OCI-LY1 (cell line): ENCODE measurements at regions not wholly inside any gene's neighbourhood (a gene's known extent, or its start where the extent isn't known, plus 50 kb on each side); places are given as distances from the start of the nearest gene placed in this dataset.

Experiments
- H2AFZ ChIP-seq: fragments of 200-600 bp; sonication (generic), shearing (Covaris generic); 2 replicates; pipeline ENCODE4 v1.6.0; 2014; ENCODE audit warnings: antibody characterized with exemption, mild to moderate bottlenecking, low read length
- H3F3A ChIP-seq: fragments of 200-600 bp; sonication (generic), shearing (Covaris generic); 2 replicates; pipeline ENCODE4 v1.6.0; 2014; ENCODE audit warnings: mild to moderate bottlenecking, antibody characterized with exemption, low read length, moderate library complexity; ENCODE audit not compliant: insufficient read depth
- H3K27ac ChIP-seq: fragments of 200-600 bp; sonication (generic); 2 replicates; pipeline ENCODE4 v1.5.1; 2014; ENCODE audit warnings: low read length, mixed run types, mild to moderate bottlenecking, low read depth; ENCODE audit not compliant: poor library complexity, severe bottlenecking
- H3K27me3 ChIP-seq: fragments of 200-600 bp; sonication (generic); 2 replicates; pipeline ENCODE4 v1.6.0; 2014; ENCODE audit warnings: antibody characterized with exemption, mild to moderate bottlenecking, low read length, moderate library complexity; ENCODE audit not compliant: insufficient read depth
- H3K36me3 ChIP-seq: fragments of 200-600 bp; sonication (generic); 2 replicates; pipeline ENCODE4 v1.6.1; 2014; ENCODE audit warnings: mild to moderate bottlenecking, antibody characterized with exemption, low read length, moderate library complexity, mixed read lengths; ENCODE audit not compliant: insufficient read depth
- H3K4me1 ChIP-seq: fragments of 200-600 bp; sonication (generic); 2 replicates; pipeline ENCODE4 v1.5.1; 2014; ENCODE audit warnings: mild to moderate bottlenecking, low read length, moderate library complexity; ENCODE audit not compliant: insufficient read depth, severe bottlenecking
- H3K4me2 ChIP-seq: fragments of 200-600 bp; sonication (generic), shearing (Covaris generic); 2 replicates; pipeline ENCODE4 v1.6.1; 2014; ENCODE audit warnings: low read length
- H3K4me3 ChIP-seq: fragments of 200-600 bp; sonication (generic); 2 replicates; pipeline ENCODE4 v1.5.1; 2014; ENCODE audit warnings: low read length, low read depth, mild to moderate bottlenecking, mixed read lengths; ENCODE audit not compliant: poor library complexity, severe bottlenecking
- H3K79me2 ChIP-seq: fragments of 200-600 bp; shearing (Covaris generic); 2 replicates; pipeline ENCODE4 v1.6.1; 2016; ENCODE audit warnings: mixed run types, low read length, mixed read lengths; ENCODE audit not compliant: insufficient read depth
- H3K9ac ChIP-seq: fragments of 200-600 bp; sonication (generic), shearing (Covaris generic); 2 replicates; pipeline ENCODE4 v1.6.1; 2014; ENCODE audit warnings: mild to moderate bottlenecking, low read length, mixed read lengths
- H3K9me2 ChIP-seq: fragments of 200-600 bp; sonication (generic), shearing (Covaris generic); 2 replicates; pipeline ENCODE4 v1.6.1; 2014; ENCODE audit warnings: low read depth, mild to moderate bottlenecking, low read length, mixed read lengths
- H3K9me3 ChIP-seq: fragments of 200-600 bp; shearing (Covaris generic); 2 replicates; pipeline ENCODE4 v1.6.1; 2014; ENCODE audit warnings: low read length, mixed read lengths
- H4K20me1 ChIP-seq: fragments of 200-600 bp; sonication (generic), shearing (Covaris generic); 2 replicates; pipeline ENCODE4 v1.6.0; 2016; ENCODE audit warnings: mild to moderate bottlenecking, low read length; ENCODE audit not compliant: insufficient read depth
- CTCF ChIP-seq: fragments of 200-600 bp; sonication (generic), shearing (Covaris generic); IDR thresholded peaks from 2 replicates; pipeline ENCODE4 v1.5.1; 2017; ENCODE audit warnings: mild to moderate bottlenecking, antibody characterized with exemption, low read length, moderate library complexity, mixed read lengths
- EZH2 ChIP-seq: fragments of 200-600 bp; sonication (generic), shearing (Covaris generic); IDR thresholded peaks from 2 replicates; pipeline ENCODE4 v1.8.0; 2017; ENCODE audit warnings: borderline replicate concordance, mixed run types, mild to moderate bottlenecking, antibody characterized with exemption, low read length, moderate library complexity, mixed read lengths

GRCh38 chr16:64864232-64864809 is 257.5 kb downstream of the CDH11 start:
- TF ChIP-seq EZH2 (no peak), CTCF (no peak)
- no peaks in the 10 kb centered on the region for H3K9me2 ChIP-seq
- H3F3A ChIP-seq = no peaks in the 10 kb centered on the region
- no peaks in the 10 kb centered on the region for H3K36me3 ChIP-seq
- no peaks in the 10 kb centered on the region for H3K9me3 ChIP-seq
- no peaks in the 10 kb centered on the region for H3K27me3 ChIP-seq
- no peak overlapping the region for H3K27ac ChIP-seq
- H3K79me2 ChIP-seq = no peaks in the 10 kb centered on the region
- H3K4me1 ChIP-seq = no peaks in the 10 kb centered on the region
- H3K4me2 ChIP-seq = no peak overlapping the region
- no peak overlapping the region for H2AFZ ChIP-seq
- H3K9ac ChIP-seq = no peak overlapping the region
- H3K4me3 ChIP-seq = no peak overlapping the region
- no peaks in the 10 kb centered on the region for H4K20me1 ChIP-seq

- Histone ChIP-seq H2AFZ (no peak overlapping the region), H3K4me2 (no peak overlapping the region), H3K9ac (no peak overlapping the region), H3K36me3 (no peaks in the 10 kb centered on the region), H4K20me1 (no peaks in the 10 kb centered on the region), H3K9me2 (no peaks in the 10 kb centered on the region), H3K4me3 (no peak overlapping the region), H3K79me2 (no peaks in the 10 kb centered on the region), H3K9me3 (no peaks in the 10 kb centered on the region), H3K4me1 (no peaks in the 10 kb centered on the region), H3F3A (no peaks in the 10 kb centered on the region), H3K27ac (no peak overlapping the region), H3K27me3 (no peaks in the 10 kb centered on the region)
- no peak for TF ChIP-seq CTCF
- TF ChIP-seq EZH2 = no peak
These were observed 263.8 kb downstream of the CDH11 start for GRCh38 chr16:64858076-64858475.

- Histone ChIP-seq H3F3A (no peaks in the 10 kb centered on the region), H3K9ac (no peak overlapping the region), H3K27me3 (no peaks in the 10 kb centered on the region), H3K79me2 (no peaks in the 10 kb centered on the region), H3K36me3 (no peaks in the 10 kb centered on the region), H3K27ac (no peak overlapping the region), H2AFZ (no peak overlapping the region), H3K4me2 (no peak overlapping the region), H3K9me3 (no peaks in the 10 kb centered on the region), H3K4me1 (no peaks in the 10 kb centered on the region), H3K4me3 (no peak overlapping the region), H3K9me2 (no peaks in the 10 kb centered on the region), H4K20me1 (no peaks in the 10 kb centered on the region)
- TF ChIP-seq CTCF (no peak), EZH2 (no peak)
These were observed 264.5 kb downstream of the CDH11 start for GRCh38 chr16:64857411-64857810.
